HL-60/S4 treated with retinoic acid at 250 ng/mL for 4 days and 3 days (cell line): ENCODE measurements at regions not wholly inside any gene's neighbourhood (a gene's known extent, or its start where the extent isn't known, plus 50 kb on each side); places are given as distances from the start of the nearest gene placed in this dataset.
"Not testable (repeated sequence)": the region's sequence is repeated elsewhere in the genome, so short reads cannot be mapped to it uniquely, and the experiment has no call there.

Source experiments
- in situ Hi-C: fragments of 300-500 bp; cut with MboI; formaldehyde crosslinking; loops from 2 replicates; pipeline ENCODE4 v1.7.0; 2022; ENCODE audit warnings: low sequenced_read_pairs

GRCh38 chr5:72693546-72694205, 122.8 kb upstream of the TNPO1 start:
- in situ Hi-C loops = no loop called here

GRCh38 chr5:72692651-72693442, 123.6 kb upstream of the TNPO1 start:
- in situ Hi-C loops = no loop called here

- in situ Hi-C loops = no loop called here
Observed at GRCh38 chr5:72692231-72692637, 124.2 kb upstream of the TNPO1 start.

GRCh38 chr5:72691751-72692150, 124.7 kb upstream of the TNPO1 start:
- in situ Hi-C loops = no loop called here

- in situ Hi-C loops = no loop called here
Observed at GRCh38 chr5:72688916-72689315, 127.5 kb upstream of the TNPO1 start.

GRCh38 chr5:72687288-72687687, 129.2 kb upstream of the TNPO1 start:
- in situ Hi-C loops = no loop called here

- in situ Hi-C loops = no loop called here
Observed at GRCh38 chr5:72682561-72682960, 133.9 kb upstream of the TNPO1 start.

- in situ Hi-C loops = no loop called here
Observed at GRCh38 chr5:72681781-72682180, 134.7 kb upstream of the TNPO1 start.

- in situ Hi-C loops = no loop called here
Observed at GRCh38 chr5:72677447-72677846, 139.0 kb upstream of the TNPO1 start.

GRCh38 chr5:72676831-72677230, 139.6 kb upstream of the TNPO1 start:
- in situ Hi-C loops = not testable (repeated sequence)

GRCh38 chr5:72673623-72674022, 142.8 kb upstream of the TNPO1 start:
- in situ Hi-C loops = no loop called here

GRCh38 chr5:72673180-72673579, 143.3 kb upstream of the TNPO1 start:
- in situ Hi-C loops = no loop called here

- in situ Hi-C loops = no loop called here
Observed at GRCh38 chr5:72667708-72668107, 148.8 kb upstream of the TNPO1 start.

GRCh38 chr5:72662936-72663335, 153.5 kb upstream of the TNPO1 start:
- in situ Hi-C loops = no loop called here

GRCh38 chr5:72662305-72662704, 154.2 kb upstream of the TNPO1 start:
- in situ Hi-C loops = no loop called here

- in situ Hi-C loops = no loop called here
Observed at GRCh38 chr5:72661405-72661804, 154.2 kb upstream of the ZNF366 start.

GRCh38 chr5:72659726-72660125, 152.5 kb upstream of the ZNF366 start:
- in situ Hi-C loops = no loop called here

GRCh38 chr5:72658761-72659540, 151.7 kb upstream of the ZNF366 start:
- in situ Hi-C loops = no loop called here

- in situ Hi-C loops = no loop called here
Observed at GRCh38 chr5:72658161-72658560, 151.0 kb upstream of the ZNF366 start.

- in situ Hi-C loops = no loop called here
Observed at GRCh38 chr5:72656756-72657513, 149.7 kb upstream of the ZNF366 start.

GRCh38 chr5:72656331-72656730, 149.1 kb upstream of the ZNF366 start:
- in situ Hi-C loops = no loop called here
